ENCODE measurements at regions not wholly inside any gene's neighbourhood (a gene's known extent, or its start where the extent isn't known, plus 50 kb on each side); places are given as distances from the start of the nearest gene placed in this dataset.

GRCh38 chr13:95352486-95352885, 51.2 kb upstream of the ABCC4 start:
- DNase-seq (ENCODE audit: low spot score), result no peak

GRCh38 chr13:95354156-95354555, 52.9 kb upstream of the ABCC4 start:
- no peak for DNase-seq (ENCODE audit: low spot score)

GRCh38 chr13:95354680-95355487, 53.6 kb upstream of the ABCC4 start:
- no peak for DNase-seq (ENCODE audit: low spot score)

- DNase-seq (ENCODE audit: low spot score), result no peak
These were observed 54.2 kb upstream of the ABCC4 start for GRCh38 chr13:95355494-95355893.

GRCh38 chr13:95356916-95357315, 55.7 kb upstream of the ABCC4 start:
- no peak for DNase-seq (ENCODE audit: low spot score)

- DNase-seq (ENCODE audit: low spot score), result no peak
These were observed 56.6 kb upstream of the ABCC4 start for GRCh38 chr13:95357875-95358274.

GRCh38 chr13:95360052-95360451, 58.8 kb upstream of the ABCC4 start:
- no peak for DNase-seq (ENCODE audit: low spot score)

- no peak for DNase-seq (ENCODE audit: low spot score)
These were observed 59.3 kb upstream of the ABCC4 start for GRCh38 chr13:95360464-95361097.

- DNase-seq (ENCODE audit: low spot score), result no peak
These were observed 60.4 kb upstream of the ABCC4 start for GRCh38 chr13:95361686-95362085.

GRCh38 chr13:95362666-95363065, 61.4 kb upstream of the ABCC4 start:
- DNase-seq (ENCODE audit: low spot score), result no peak

- DNase-seq (ENCODE audit: low spot score), result no peak
These were observed 66.1 kb upstream of the ABCC4 start for GRCh38 chr13:95367309-95367843.

- DNase-seq (ENCODE audit: low spot score), result no peak
These were observed 67.7 kb upstream of the ABCC4 start for GRCh38 chr13:95368998-95369397.

GRCh38 chr13:95375706-95376105, 74.5 kb upstream of the ABCC4 start:
- no peak for DNase-seq (ENCODE audit: low spot score)

- DNase-seq (ENCODE audit: low spot score), result no peak
These were observed 77.4 kb upstream of the ABCC4 start for GRCh38 chr13:95378603-95379002.

- peak; percentile 71 for DNase-seq (ENCODE audit: low spot score)
These were observed 79.4 kb upstream of the ABCC4 start for GRCh38 chr13:95380468-95381211.

GRCh38 chr13:95381212-95381527, 79.9 kb upstream of the ABCC4 start:
- no peak for DNase-seq (ENCODE audit: low spot score)

GRCh38 chr13:95382411-95382810, 81.2 kb upstream of the ABCC4 start:
- DNase-seq (ENCODE audit: low spot score), result no peak

GRCh38 chr13:95382916-95383315, 81.7 kb upstream of the ABCC4 start:
- DNase-seq (ENCODE audit: low spot score), result no peak

GRCh38 chr13:95385373-95385772, 84.1 kb upstream of the ABCC4 start:
- DNase-seq (ENCODE audit: low spot score), result no peak

GRCh38 chr13:95385798-95386197, 84.5 kb upstream of the ABCC4 start:
- DNase-seq (ENCODE audit: low spot score), result no peak

- no peak for DNase-seq (ENCODE audit: low spot score)
These were observed 85.1 kb upstream of the ABCC4 start for GRCh38 chr13:95386370-95386769.

GRCh38 chr13:95387733-95388207, 86.5 kb upstream of the ABCC4 start:
- no peak for DNase-seq (ENCODE audit: low spot score)

Measured in left forelimb (tissue), 1 donor.